ENCODE measurements at regions not wholly inside any gene's neighbourhood (a gene's known extent, or its start where the extent isn't known, plus 50 kb on each side); places are given as distances from the start of the nearest gene placed in this dataset.

GRCh38 chr1:103220631-103221041 lies 112.3 kb upstream of the COL11A1 start:
- TF ChIP-seq, protein P1, sequence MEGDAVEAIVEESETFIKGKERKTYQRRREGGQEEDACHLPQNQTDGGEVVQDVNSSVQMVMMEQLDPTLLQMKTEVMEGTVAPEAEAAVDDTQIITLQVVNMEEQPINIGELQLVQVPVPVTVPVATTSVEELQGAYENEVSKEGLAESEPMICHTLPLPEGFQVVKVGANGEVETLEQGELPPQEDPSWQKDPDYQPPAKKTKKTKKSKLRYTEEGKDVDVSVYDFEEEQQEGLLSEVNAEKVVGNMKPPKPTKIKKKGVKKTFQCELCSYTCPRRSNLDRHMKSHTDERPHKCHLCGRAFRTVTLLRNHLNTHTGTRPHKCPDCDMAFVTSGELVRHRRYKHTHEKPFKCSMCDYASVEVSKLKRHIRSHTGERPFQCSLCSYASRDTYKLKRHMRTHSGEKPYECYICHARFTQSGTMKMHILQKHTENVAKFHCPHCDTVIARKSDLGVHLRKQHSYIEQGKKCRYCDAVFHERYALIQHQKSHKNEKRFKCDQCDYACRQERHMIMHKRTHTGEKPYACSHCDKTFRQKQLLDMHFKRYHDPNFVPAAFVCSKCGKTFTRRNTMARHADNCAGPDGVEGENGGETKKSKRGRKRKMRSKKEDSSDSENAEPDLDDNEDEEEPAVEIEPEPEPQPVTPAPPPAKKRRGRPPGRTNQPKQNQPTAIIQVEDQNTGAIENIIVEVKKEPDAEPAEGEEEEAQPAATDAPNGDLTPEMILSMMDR (conservative IDR thresholded peaks at IDR 0.05): no peak
- TF ChIP-seq ZFX (IDR thresholded peaks at IDR 0.05): no peak

All from C4-2B (cell line).